GM10266 (cell line): ENCODE measurements at regions not wholly inside any gene's neighbourhood (a gene's known extent, or its start where the extent isn't known, plus 50 kb on each side); places are given as distances from the start of the nearest gene placed in this dataset.

Experiments
- DNase-seq: peaks from one replicate; pipeline ENCODE4 v3.0.0; 2012; ENCODE audit errors: extremely low spot score
- TF ChIP-seq, protein P1 (sequence below): IDR thresholded peaks from 2 replicates; pipeline ENCODE4 v1.5.1; 2012; ENCODE audit warnings: mild to moderate bottlenecking, low read depth; ENCODE audit not compliant: control insufficient read depth, insufficient read depth; ENCODE audit errors: missing control alignments

DNA sequence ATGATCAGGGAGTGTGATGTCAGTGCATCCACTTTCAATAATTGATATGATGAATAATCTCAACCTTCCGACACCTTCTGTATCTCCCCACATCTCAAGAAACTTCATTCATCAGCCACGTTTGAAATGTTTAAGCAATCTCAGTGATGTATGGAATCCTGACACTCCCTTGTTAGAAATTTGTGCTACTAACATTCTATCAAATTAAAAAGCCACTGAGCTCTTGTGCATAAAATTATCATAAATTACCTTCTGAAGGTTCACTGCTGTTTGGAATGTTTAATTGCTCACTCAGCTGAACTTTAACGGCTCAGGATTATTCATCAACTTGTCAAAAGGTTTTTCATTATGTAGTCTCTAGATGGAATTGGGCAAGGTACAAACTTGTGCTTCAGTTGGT lies 108.4 kb upstream of the DPH6 start:
- TF ChIP-seq, protein P1, sequence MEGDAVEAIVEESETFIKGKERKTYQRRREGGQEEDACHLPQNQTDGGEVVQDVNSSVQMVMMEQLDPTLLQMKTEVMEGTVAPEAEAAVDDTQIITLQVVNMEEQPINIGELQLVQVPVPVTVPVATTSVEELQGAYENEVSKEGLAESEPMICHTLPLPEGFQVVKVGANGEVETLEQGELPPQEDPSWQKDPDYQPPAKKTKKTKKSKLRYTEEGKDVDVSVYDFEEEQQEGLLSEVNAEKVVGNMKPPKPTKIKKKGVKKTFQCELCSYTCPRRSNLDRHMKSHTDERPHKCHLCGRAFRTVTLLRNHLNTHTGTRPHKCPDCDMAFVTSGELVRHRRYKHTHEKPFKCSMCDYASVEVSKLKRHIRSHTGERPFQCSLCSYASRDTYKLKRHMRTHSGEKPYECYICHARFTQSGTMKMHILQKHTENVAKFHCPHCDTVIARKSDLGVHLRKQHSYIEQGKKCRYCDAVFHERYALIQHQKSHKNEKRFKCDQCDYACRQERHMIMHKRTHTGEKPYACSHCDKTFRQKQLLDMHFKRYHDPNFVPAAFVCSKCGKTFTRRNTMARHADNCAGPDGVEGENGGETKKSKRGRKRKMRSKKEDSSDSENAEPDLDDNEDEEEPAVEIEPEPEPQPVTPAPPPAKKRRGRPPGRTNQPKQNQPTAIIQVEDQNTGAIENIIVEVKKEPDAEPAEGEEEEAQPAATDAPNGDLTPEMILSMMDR, result no peak
- DNase-seq, result no peak

DNA sequence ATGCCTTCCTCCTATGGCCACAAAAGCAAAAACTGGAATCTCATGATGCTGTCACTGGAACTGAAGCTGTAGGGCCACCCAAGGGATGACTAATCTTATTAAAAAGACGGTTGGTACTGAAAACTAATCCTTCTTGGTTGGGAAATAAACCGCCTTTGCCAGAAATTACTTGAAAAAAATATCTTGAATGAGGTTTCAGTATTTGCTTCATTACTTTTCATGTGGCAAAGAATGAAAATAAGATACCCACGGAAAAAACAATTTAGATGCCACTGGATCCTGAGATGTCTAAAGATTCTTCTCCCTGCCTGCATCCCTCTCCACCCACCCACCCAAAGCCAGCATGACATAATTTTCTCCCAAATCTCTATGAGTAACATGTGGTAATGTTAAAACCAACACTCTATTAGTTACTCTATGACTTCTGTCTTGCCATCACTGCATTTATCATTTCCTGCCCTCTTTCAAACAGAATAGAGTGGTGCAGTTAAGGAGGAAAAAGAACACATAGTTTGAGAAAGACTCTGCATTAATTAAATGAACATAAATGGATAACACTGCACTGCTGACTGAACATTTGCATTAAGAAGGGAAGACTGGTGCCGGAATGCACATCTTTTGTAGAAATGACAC lies 111.8 kb upstream of the DPH6 start:
- TF ChIP-seq, protein P1, result no peak
- DNase-seq, result no peak

DNA sequence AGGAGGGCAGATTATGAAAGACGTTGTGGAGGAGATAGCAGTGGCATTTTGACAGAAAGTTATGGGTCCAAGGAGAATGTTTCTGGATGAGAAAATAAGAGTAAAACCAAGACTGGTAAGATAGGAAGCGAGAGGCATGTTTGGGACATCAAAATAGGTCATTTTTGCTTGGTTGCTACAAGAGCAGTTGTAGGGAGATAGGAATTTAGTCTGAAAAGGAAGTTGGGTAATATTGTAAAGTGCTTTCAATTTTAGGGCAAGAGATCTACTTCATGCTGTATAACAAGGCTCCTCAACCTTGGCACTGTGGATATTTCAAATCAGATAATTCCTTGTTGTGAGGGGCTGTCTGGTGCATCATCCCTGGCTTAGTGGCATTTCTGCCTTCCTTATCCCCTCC lies 118.0 kb upstream of the DPH6 start:
- no peak for DNase-seq
- TF ChIP-seq, protein P1, result no peak

DNA sequence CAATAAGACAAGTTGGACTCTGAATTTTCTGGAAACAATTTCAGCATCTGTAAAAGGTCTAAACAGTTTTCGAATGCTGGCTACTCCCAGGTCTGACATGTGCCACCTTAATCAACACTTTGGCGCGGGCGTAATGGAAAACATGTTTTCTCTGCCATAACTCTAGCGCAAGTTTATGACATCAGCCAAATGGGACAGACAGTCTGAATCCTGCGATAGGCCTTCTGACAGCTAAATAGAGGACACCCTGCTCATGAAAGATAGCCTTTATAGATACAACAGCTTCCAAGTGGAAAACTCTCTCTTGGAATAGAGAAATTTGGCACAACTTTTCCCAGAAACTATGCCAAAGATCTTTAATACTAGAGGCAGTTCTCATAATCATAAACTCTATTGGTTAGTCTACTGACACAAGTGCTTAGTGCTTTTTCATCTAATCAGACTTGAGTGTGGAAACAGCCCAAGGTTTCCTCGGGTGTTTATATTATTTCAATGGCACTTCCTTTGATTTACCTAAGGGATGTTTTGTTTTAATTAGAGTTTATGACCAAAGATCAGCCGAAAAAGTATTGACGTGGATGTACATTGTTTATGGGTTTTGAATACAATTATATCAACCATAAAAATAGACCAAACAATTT lies 120.1 kb upstream of the DPH6 start:
- no peak for DNase-seq
- TF ChIP-seq, protein P1, result no peak

DNA sequence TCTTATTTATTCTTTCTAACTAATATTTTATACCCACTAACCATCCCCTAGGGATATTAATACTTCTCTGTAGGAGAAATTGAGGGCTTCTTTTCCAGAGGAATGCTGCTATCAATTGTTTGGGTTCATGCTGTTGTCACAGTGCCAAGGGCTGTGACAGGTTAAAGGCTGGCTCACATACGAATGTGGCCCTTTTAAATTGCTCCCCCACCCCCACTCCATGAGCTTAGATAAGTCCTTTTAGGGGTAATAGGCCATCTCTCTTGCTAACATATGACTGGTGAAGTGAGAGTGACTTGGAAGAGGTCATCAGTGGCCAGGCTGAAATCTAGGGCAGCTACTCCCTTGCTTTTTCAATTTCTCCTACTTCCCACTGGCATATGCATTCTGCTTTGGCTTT lies 121.9 kb upstream of the DPH6 start:
- TF ChIP-seq, protein P1, result no peak
- DNase-seq, result no peak

DNA sequence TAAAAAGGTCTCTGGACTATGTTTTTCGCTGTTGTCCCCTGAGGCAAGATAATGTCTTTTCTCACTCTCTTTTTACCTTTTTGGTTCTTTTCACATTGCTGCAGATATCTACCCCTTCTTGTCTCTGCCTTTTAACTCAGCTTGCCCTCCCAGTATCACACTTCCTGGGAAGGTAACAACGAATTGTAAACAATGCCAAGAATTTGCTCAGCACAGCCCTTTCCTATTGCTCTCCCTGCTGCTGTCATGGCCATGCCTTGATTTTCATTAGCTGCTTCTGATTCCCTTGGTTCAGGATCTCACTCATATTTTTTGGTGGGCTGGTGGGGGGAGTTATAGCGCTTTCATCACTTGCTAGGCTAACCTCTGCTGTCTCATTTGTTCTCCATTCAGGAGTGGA lies 123.1 kb upstream of the DPH6 start:
- DNase-seq, result no peak
- TF ChIP-seq, protein P1, result no peak

DNA sequence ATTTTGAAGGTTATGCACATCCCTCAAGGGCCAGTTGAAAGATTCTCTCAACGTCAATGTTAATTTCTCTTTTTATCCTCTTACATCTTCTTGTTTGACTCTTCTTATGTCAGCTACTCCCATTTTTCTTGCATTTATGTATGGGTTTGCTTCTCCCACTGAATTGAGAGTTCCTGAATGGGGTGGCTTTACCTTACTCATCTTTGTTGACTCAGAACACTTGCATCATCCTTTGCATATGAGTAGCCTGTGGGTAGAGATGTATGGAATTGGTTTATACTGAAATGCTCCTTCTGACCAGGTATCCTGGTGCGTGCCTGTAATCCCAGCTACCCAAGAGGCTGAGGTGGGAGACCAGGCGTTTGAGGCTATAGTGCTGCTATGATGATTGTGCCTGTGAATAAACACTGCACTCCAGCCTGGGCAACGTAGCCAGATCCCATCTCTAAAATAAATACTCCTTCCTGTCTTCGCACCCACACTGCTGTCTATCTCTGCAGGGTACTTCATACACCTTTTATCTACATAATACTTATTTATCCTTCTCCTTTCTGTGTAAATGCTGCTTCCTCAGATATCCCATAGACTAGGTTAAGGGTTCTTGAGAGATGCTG lies 123.6 kb upstream of the DPH6 start:
- TF ChIP-seq, protein P1, result no peak

More for the DNA sequence above, 123.6 kb upstream of the DPH6 start:
- no peak for DNase-seq
